Epithelial cell of esophagus (primary cell): ENCODE measurements at regions not wholly inside any gene's neighbourhood (a gene's known extent, or its start where the extent isn't known, plus 50 kb on each side); places are given as distances from the start of the nearest gene placed in this dataset.
A peak's percentile ranks its signal among the peaks of the same experiment; 100 is the strongest.

Experiments
- DNase-seq: peaks from one replicate; pipeline ENCODE4 v3.0.0; 2010; ENCODE audit warnings: low read depth
- H3K4me3 ChIP-seq: 2 replicates; pipeline ENCODE4 v1.5.1; 2011; ENCODE audit warnings: mild to moderate bottlenecking, low read length, control low read depth
- TF ChIP-seq, protein P1 (sequence below): IDR thresholded peaks from 2 replicates; pipeline ENCODE4 v1.5.1; 2011; ENCODE audit warnings: low read depth, mild to moderate bottlenecking, low read length, control low read depth, inconsistent platforms; ENCODE audit not compliant: insufficient read depth; ENCODE audit errors: missing control alignments

DNA sequence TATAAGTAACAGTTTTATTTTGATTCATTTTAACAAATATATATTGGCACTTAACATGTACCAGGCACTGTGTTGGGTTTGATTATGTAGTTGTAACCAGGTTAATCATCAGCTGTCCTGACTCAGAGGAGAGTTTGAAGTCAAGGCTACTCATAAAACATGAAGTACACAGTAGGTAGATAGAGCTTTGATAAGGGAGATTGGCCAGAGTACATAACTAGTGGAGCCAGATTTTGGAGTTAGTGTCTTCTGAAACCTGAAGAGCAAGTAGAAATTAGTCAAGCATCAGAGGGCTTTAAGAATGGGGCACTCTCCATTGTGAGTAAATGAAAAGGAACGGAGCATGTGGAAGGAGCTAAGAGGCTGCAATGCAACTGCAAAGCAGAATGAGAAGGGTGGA, 333.9 kb downstream of the RFC3 start:
- DNase-seq, result peak; percentile 21
- TF ChIP-seq, protein P1, sequence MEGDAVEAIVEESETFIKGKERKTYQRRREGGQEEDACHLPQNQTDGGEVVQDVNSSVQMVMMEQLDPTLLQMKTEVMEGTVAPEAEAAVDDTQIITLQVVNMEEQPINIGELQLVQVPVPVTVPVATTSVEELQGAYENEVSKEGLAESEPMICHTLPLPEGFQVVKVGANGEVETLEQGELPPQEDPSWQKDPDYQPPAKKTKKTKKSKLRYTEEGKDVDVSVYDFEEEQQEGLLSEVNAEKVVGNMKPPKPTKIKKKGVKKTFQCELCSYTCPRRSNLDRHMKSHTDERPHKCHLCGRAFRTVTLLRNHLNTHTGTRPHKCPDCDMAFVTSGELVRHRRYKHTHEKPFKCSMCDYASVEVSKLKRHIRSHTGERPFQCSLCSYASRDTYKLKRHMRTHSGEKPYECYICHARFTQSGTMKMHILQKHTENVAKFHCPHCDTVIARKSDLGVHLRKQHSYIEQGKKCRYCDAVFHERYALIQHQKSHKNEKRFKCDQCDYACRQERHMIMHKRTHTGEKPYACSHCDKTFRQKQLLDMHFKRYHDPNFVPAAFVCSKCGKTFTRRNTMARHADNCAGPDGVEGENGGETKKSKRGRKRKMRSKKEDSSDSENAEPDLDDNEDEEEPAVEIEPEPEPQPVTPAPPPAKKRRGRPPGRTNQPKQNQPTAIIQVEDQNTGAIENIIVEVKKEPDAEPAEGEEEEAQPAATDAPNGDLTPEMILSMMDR, result no peak
- no peak overlapping the region for H3K4me3 ChIP-seq

DNA sequence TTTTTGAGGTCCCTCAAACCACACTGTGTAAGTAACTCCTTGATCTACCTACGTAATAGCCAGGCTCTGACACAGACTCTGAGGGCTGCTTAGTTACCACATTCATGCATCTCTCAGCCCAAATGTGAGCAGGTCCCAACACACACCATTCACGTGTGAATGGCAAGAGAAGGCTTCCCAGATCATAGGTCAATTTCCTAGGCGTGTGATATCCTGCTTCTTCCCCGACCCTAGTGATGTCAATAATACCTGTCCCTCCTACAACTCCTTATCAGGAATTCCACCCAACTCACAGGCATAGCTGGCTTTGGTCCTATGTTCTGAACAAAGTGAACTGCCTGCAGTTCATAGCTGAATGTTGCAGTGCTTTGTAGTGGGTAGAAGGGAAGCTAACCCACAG, 334.5 kb downstream of the RFC3 start:
- TF ChIP-seq, protein P1, result no peak
- no peak overlapping the region for H3K4me3 ChIP-seq
- DNase-seq, result peak; percentile 46

DNA sequence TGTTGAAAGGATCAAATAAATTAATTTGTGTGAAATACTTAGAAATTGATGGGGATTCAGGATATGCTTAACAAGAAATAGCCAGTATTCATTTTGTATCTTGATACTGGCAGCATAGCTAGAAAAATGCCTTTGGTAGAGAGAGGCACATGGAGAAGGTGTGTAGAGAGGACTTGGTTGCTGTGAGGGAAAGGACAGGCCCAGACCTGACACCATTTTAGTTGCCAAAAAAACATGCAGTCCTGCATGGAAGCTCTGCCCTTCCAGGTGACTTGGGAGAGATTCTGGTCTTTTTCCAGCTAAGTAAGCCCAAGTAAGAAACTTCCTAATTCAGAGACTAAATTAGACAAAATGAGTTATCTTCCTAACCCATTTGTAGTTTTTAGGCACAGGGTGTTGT, 335.0 kb downstream of the RFC3 start:
- TF ChIP-seq, protein P1, result no peak
- peak; percentile 62 for DNase-seq
- no peak overlapping the region for H3K4me3 ChIP-seq

DNA sequence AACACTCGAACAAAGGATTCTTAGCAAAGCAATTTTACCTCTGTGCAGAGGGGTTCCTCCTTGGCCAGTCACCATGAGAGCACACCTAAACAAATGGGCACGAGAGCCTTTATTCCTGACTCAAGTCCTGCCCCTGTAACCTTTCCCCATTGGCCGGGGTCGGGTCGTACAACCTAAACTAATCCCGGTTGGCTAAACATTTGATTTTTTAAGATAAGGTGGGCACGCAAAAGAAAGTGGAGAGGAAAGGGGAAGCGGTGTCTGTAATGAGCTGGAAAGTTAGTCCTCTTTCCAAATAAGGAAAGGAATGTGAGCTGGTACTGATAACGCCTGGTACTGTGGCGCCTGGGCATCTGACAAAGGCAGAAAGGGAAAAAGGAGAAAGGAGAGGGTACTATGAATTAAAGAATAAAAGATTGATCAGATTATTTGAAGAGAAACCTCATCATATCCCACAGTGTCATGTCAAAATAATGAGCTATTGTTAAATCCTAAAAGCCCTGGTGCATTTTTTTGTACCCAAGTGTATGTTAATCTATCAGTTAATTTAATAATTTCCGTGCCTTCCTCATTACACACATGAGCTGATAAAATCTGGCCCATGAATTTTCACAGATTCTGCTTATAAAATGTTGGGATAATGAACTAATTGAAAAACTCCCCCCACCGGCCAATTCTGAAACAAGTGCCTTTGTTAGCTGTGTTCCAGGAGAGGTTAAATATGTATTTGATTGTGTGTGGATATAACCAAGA, 335.7 kb downstream of the RFC3 start:
- no peak overlapping the region for H3K4me3 ChIP-seq
- TF ChIP-seq, protein P1, result no peak
- DNase-seq, result no peak

DNA sequence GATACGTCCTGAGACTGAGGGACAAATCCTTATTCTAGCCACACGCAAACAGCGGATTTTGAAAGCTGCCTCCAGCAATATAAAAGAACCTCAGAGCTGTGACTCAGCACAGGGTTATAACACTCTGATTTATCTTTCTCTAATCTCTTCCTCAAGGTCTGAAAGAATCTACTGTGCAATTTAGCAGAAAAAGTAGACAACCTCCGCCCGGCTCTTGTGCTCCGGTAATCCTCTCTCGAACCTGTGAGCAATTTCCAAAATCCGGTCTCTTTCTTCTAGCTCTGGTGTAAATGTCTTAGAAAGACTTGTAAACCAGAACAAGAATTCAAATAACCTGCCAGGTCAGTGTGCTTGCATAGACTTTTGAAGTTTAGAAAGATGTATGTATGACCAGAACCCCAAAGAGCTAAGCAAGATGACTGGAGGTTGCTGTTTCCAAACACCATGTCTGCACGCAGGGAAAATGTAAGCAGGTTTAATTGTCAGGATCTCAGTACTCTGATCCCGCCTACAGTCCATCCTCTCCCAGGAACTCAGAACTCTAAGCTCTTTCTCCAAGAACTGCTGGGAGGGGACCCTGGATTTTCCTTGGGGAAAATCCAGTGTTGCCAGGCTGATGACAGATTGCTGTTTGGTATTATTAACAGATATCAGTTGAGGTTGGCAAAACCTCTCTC, 338.1 kb downstream of the RFC3 start:
- no peak overlapping the region for H3K4me3 ChIP-seq
- DNase-seq, result peak; percentile 76
- TF ChIP-seq, protein P1, result no peak

DNA sequence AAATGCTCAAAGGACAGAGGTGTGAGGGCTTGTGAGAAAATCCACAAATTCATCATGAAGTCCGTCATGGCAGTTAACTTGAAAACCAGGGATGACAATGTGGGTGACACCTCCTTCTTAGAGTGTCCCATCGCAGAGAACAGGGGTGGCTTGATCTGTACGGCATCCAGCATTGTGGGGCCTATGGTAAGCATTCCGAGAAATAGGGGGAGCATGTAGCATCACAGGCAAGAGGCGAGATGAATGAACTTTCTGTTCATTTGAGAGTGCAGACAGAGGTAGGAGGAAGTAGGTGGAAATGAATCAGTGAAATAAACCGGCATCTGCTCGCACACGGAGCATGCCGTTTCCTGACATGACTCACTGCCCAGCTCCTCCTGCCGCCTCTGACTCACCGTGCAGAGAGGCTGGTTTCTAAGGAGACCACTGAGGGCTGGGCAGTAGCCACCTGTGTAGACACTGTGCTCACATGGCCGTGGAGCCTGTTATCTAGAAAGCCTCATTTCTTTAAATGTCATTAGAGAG, 339.0 kb downstream of the RFC3 start:
- TF ChIP-seq, protein P1, result no peak
- H3K4me3 ChIP-seq, result no peak overlapping the region
- peak; percentile 99 for DNase-seq
